Liver (tissue), 8 donors: ENCODE measurements at regions not wholly inside any gene's neighbourhood (a gene's known extent, or its start where the extent isn't known, plus 50 kb on each side); places are given as distances from the start of the nearest gene placed in this dataset.

Source experiments
- DNase-seq: peaks from one replicate; pipeline ENCODE4 v3.0.0-alpha.2; 2017; ENCODE audit warnings: low spot score
- H3K27ac ChIP-seq, 2 donors: one replicate each; pipeline ENCODE4 v1.7.0; 2013; ENCODE audit warnings: inconsistent platforms in 2 of 2, low read length in 2 of 2, control low read depth in 1 of 2, low read depth in 1 of 2, mild to moderate bottlenecking in 1 of 2
- H3K27me3 ChIP-seq, 4 donors: one replicate each; pipeline versions ENCODE4 v1.6.1 to v1.7.0; 2013; ENCODE audit warnings: low read length in 3 of 4, inconsistent platforms in 1 of 4, mild to moderate bottlenecking in 1 of 4, moderate library complexity in 1 of 4; ENCODE audit not compliant: control insufficient read depth in 4 of 4, insufficient read depth in 4 of 4
- H3K36me3 ChIP-seq, 4 donors: one replicate each; pipeline versions ENCODE4 v1.6.1 to v1.7.0; 2013; ENCODE audit warnings: low read length in 3 of 4, mild to moderate bottlenecking in 3 of 4, low read depth in 1 of 4, moderate library complexity in 1 of 4; ENCODE audit not compliant: control insufficient read depth in 4 of 4, insufficient read depth in 3 of 4
- H3K4me1 ChIP-seq, 4 donors: one replicate each; pipeline versions ENCODE4 v1.6.1 to v1.7.0; 2013; ENCODE audit warnings: low read length in 3 of 4, mild to moderate bottlenecking in 3 of 4, moderate library complexity in 1 of 4; ENCODE audit not compliant: control insufficient read depth in 4 of 4, insufficient read depth in 4 of 4
- H3K4me3 ChIP-seq, 3 donors: one replicate each; pipeline versions ENCODE4 v1.6.1 to v1.7.0; 2013; ENCODE audit warnings: low read length in 3 of 3, control low read depth in 1 of 3, low read depth in 1 of 3, mild to moderate bottlenecking in 1 of 3
- H3K9ac ChIP-seq, 2 donors: one replicate each; pipeline ENCODE4 v1.7.0; 2013; ENCODE audit warnings: low read length in 2 of 2, mild to moderate bottlenecking in 2 of 2, moderate library complexity in 2 of 2, control low read depth in 1 of 2, low read depth in 1 of 2
- H3K9me3 ChIP-seq, 4 donors: one replicate each; pipeline versions ENCODE4 v1.6.1 to v1.7.0; 2013; ENCODE audit warnings: low read length in 3 of 4; ENCODE audit not compliant: control insufficient read depth in 4 of 4
- ATF3 ChIP-seq: IDR thresholded peaks from 2 replicates; pipeline ENCODE4 v1.6.1; 2016; ENCODE audit warnings: antibody characterized with exemption
- CTCF ChIP-seq: fragments of 150-350 bp; IDR thresholded peaks from 2 replicates; pipeline ENCODE4 v1.5.1; 2017; ENCODE audit warnings: improper control_type of control experiment, low read depth, low read length; ENCODE audit not compliant: missing input control
- EGR1 ChIP-seq, 2 donors: IDR thresholded peaks; 2 replicates each; pipeline ENCODE4 v1.6.1; 2016 to 2018; ENCODE audit warnings: antibody characterized with exemption in 2 of 2, low read depth in 2 of 2
- FOXA1 ChIP-seq: IDR thresholded peaks from 2 replicates; pipeline ENCODE4 v1.6.1; 2016; ENCODE audit warnings: antibody characterized with exemption
- FOXA2 ChIP-seq: IDR thresholded peaks from 2 replicates; pipeline ENCODE4 v1.6.1; 2016; ENCODE audit warnings: antibody characterized with exemption
- GABPA ChIP-seq, 2 donors: IDR thresholded peaks in 1 of 2; conservative IDR thresholded peaks in 1 of 2; 2 replicates each; pipeline ENCODE4 v1.6.1; 2016; ENCODE audit warnings: antibody characterized with exemption in 2 of 2, mild to moderate bottlenecking in 1 of 2, moderate library complexity in 1 of 2
- HNF4A ChIP-seq, 2 donors: conservative IDR thresholded peaks; 2 replicates each; pipeline ENCODE4 v1.6.1; 2016; ENCODE audit warnings: antibody characterized with exemption in 2 of 2, mild to moderate bottlenecking in 2 of 2
- JUND ChIP-seq, 2 donors: IDR thresholded peaks; 2 replicates each; pipeline ENCODE4 v1.6.1; 2016; ENCODE audit warnings: antibody characterized with exemption in 2 of 2
- MAX ChIP-seq: IDR thresholded peaks from 2 replicates; pipeline ENCODE4 v1.6.1; 2016; ENCODE audit warnings: antibody characterized with exemption
- NR2F2 ChIP-seq: IDR thresholded peaks from 2 replicates; pipeline ENCODE4 v1.6.1; 2016; ENCODE audit warnings: antibody characterized with exemption
- RAD21 ChIP-seq, 2 donors: IDR thresholded peaks; 2 replicates each; pipeline ENCODE4 v1.6.1; 2016; ENCODE audit warnings: antibody characterized with exemption in 2 of 2, mild to moderate bottlenecking in 2 of 2
- RXRA ChIP-seq, 2 donors: IDR thresholded peaks; 2 replicates each; pipeline ENCODE4 v1.6.1; 2017 to 2018; ENCODE audit warnings: antibody characterized with exemption in 2 of 2, mild to moderate bottlenecking in 1 of 2
- TAF1 ChIP-seq: conservative IDR thresholded peaks from 2 replicates; pipeline ENCODE4 v1.6.1; 2016; ENCODE audit warnings: antibody characterized with exemption, mild to moderate bottlenecking
- YY1 ChIP-seq: IDR thresholded peaks from 2 replicates; pipeline ENCODE4 v1.6.1; 2016; ENCODE audit warnings: antibody characterized with exemption, mild to moderate bottlenecking
- ZBTB33 ChIP-seq: IDR thresholded peaks from 2 replicates; pipeline ENCODE4 v1.6.1; 2016; ENCODE audit warnings: antibody characterized with exemption
- WGBS: extraction: QIAGEN DNeasy Blood & Tissue Kit; methylation state at CpG from one replicate; pipeline ENCODE4 v1.1.7; 2013; 5-methylcytosine and 5-hydroxymethylcytosine counted together
- donor health status: healthy.
- donor health status: healthy.
- donor health status: healthy.
- donor health status: healthy.
- donor health status: healthy.

- no peak for DNase-seq
- no peaks in the 10 kb centered on the region for H3K9me3 ChIP-seq
Measured at GRCh38 chr5:162392336-162392735, 324.8 kb downstream of the GABRG2 start.

GRCh38 chr5:162393534-162393933 is 326.0 kb downstream of the GABRG2 start:
- Histone ChIP-seq H3K27me3 (no peaks in the 10 kb centered on the region), H3K9ac (no peak overlapping the region), H3K36me3 (no peaks in the 10 kb centered on the region), H3K27ac (no peak overlapping the region), H3K4me3 (no peak overlapping the region), H3K9me3 (no peaks in the 10 kb centered on the region), H3K4me1 (no peaks in the 10 kb centered on the region)
- no peak for TF ChIP-seq ZBTB33
- TF ChIP-seq EGR1 (IDR thresholded peaks at IDR 0.05; ENCODE audit: low read depth in 2 of 2): no peak
- TF ChIP-seq RXRA (IDR thresholded peaks at IDR 0.05): no peak
- TF ChIP-seq JUND (IDR thresholded peaks at IDR 0.05): no peak
- no peak for TF ChIP-seq TAF1
- no peak for TF ChIP-seq FOXA2
- no peak for TF ChIP-seq NR2F2
- no peak for TF ChIP-seq RAD21 (IDR thresholded peaks at IDR 0.05)
- no peak for TF ChIP-seq GABPA (IDR thresholded peaks at IDR 0.05 in 1 of 2, conservative IDR thresholded peaks at IDR 0.05 in 1 of 2)
- no peak for TF ChIP-seq HNF4A (conservative IDR thresholded peaks at IDR 0.05)
- whole genome bisulfite sequencing: 63% methylated on average over 4 of the region's 4 CpGs
- no peak for DNase-seq

More at GRCh38 chr5:162392336-162392735, 324.8 kb downstream of the GABRG2 start:
- no peaks in the 10 kb centered on the region for H3K27me3 ChIP-seq
- no peak overlapping the region for H3K27ac ChIP-seq
- H3K4me1 ChIP-seq: no peaks in the 10 kb centered on the region
- H3K9ac ChIP-seq: no peak overlapping the region
- H3K36me3 ChIP-seq: no peaks in the 10 kb centered on the region
- TF ChIP-seq YY1 (no peak), FOXA1 (no peak), CTCF (no peak), EGR1 (IDR thresholded peaks at IDR 0.05; ENCODE audit: low read depth in 2 of 2) (no peak), ATF3 (no peak), HNF4A (conservative IDR thresholded peaks at IDR 0.05) (no peak), JUND (IDR thresholded peaks at IDR 0.05) (no peak), GABPA (IDR thresholded peaks at IDR 0.05 in 1 of 2, conservative IDR thresholded peaks at IDR 0.05 in 1 of 2) (no peak), RAD21 (IDR thresholded peaks at IDR 0.05) (no peak), ZBTB33 (no peak), MAX (no peak), TAF1 (no peak), NR2F2 (no peak)
- H3K4me3 ChIP-seq: no peak overlapping the region
